ENCODE measurements at regions not wholly inside any gene's neighbourhood (a gene's known extent, or its start where the extent isn't known, plus 50 kb on each side); places are given as distances from the start of the nearest gene placed in this dataset.

DNA sequence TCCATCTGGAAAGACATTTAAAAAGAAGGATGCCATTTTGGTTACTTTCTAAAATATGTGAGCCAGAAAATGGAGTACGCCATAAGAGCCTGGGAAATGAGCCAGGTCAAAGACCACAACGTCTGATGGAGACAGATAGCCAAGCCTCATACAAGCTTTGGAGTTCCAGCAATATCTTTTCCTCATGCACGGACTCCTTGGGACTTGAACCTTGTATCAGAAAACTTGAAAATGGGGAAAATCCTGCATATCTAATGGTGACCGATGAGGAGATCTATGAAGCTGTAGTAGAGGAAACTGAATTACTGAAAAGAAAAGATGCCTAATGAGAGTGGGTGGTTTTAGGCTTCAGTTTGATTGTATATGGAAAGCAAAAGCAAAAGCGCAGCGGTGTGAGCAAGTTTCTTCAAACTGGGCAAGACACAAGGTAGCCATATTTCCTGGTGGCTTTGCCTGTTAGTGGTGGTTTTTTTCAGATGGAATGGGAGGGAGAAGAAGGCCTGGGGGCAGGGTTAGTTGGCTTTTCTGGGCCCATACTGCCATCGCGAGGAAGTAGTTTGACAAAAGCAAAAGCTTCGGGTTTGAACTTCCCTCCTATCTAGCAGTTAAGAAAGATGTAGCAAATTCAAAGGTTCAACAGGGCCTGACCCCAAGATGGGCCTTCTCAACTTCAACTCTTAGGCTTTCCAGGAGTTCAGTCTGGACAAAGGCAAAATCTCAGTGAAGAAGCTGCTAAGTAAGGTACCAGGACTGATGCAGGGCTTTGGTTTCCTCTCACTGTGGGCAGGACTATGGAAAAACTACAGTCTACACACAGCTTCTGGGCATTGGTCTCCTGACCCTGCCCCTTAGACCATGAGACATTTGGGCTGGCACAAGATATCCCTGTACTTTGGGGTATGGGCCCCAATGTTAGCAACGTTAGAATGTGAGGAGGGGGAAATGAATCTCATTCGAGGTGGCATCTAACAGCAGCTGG lies 210.0 kb upstream of the STK26 start:
- DNase-seq = peak in 2 of 4 donors; percentile 79 to 83

DNA sequence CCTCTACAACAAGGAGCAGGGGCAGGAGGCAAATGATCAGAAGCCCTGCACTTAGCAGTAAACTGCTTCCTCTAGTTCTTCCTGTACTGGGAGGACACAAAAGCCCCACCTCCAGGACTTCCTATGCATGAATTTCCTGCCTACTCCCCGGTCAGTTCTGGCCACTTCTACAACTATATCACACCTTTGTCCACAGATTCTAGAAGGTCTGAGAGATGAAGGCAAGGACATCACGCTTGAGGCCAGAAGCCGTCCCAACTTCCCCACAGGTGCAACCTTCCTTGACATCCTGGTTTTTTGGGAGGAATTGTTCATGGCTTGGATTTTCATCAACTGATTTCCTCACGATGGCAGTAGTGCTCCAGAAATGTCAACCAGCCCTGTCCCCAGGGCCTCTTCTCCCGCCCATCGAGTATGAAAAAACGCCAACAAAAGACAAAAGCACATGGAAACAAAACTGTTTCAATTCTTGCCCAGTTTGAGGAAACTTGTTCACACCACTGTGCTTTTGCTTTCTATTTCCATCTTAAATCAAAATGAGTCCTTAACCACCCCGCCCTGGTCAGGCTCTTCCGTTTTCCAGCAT lies 206.5 kb upstream of the STK26 start:
- TF ChIP-seq, protein P1, sequence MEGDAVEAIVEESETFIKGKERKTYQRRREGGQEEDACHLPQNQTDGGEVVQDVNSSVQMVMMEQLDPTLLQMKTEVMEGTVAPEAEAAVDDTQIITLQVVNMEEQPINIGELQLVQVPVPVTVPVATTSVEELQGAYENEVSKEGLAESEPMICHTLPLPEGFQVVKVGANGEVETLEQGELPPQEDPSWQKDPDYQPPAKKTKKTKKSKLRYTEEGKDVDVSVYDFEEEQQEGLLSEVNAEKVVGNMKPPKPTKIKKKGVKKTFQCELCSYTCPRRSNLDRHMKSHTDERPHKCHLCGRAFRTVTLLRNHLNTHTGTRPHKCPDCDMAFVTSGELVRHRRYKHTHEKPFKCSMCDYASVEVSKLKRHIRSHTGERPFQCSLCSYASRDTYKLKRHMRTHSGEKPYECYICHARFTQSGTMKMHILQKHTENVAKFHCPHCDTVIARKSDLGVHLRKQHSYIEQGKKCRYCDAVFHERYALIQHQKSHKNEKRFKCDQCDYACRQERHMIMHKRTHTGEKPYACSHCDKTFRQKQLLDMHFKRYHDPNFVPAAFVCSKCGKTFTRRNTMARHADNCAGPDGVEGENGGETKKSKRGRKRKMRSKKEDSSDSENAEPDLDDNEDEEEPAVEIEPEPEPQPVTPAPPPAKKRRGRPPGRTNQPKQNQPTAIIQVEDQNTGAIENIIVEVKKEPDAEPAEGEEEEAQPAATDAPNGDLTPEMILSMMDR (IDR thresholded peaks at IDR 0.05) = peak in 1 of 2 donors; percentile 37
- Histone ChIP-seq H3K27ac (peak overlapping the region; percentile 60 to 68), H3K27me3 (no peaks in the 10 kb centered on the region), H3K9me3 (no peaks in the 10 kb centered on the region), H3K36me3 (no peaks in the 10 kb centered on the region), H3K4me3 (peak overlapping the region; percentile 20 to 21), H3K4me1 (no peaks in the 10 kb centered on the region)
- DNase-seq (peak in 2 of 4 donors; percentile 75 to 88), ATAC-seq (peak; percentile 86)
- intact Hi-C loops (cut with DNase I) = no loop called here

More for the DNA sequence above, 210.0 kb upstream of the STK26 start:
- Histone ChIP-seq H3K4me3 (peak overlapping the region; percentile 19 to 27), H3K4me1 (no peaks in the 10 kb centered on the region), H3K27ac (peak overlapping the region; percentile 80 to 81), H3K36me3 (no peaks in the 10 kb centered on the region), H3K9me3 (no peaks in the 10 kb centered on the region), H3K27me3 (peaks cover 0 to 3% of the 10 kb centered on the region in 2 donors)
- intact Hi-C loops (cut with DNase I) = no loop called here
- ATAC-seq = peak; percentile 95
- TF ChIP-seq, protein P1 (IDR thresholded peaks at IDR 0.05) = peak; percentile 16 to 19

DNA sequence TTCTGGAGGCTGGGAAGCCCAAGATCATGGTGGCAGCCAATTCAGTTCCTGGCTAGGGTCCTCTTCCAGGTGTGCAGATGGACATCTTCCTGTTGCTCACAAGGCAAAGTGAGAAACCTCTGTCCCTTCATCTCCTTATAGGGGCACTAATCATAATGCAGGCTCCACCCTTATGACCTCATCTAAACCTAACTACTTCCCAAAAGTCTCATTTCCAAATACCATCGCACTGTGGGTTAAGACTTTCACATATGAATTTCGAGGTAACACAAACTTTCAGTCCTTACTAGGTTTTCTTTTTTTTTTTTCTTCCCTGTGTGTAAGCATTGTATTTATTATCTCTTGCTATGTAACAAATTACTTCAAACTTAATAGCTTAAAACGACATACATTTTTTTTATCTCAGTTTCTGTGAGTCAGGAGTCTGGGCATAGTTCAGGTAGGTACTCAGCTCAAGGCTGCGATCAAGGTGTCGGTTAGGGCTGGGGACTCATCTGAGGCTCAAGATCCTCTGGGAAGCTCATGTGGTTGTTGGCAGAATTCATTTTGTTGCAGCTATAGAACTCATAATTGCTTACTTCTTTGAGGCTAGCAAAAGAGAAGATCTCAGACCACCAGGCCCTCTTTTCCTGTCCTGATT lies 204.7 kb upstream of the STK26 start:
- no peaks in the 10 kb centered on the region for H3K27me3 ChIP-seq
- no peak overlapping the region for H3K27ac ChIP-seq
- intact Hi-C loops (cut with DNase I) = no loop called here
- no peaks in the 10 kb centered on the region for H3K36me3 ChIP-seq
- no peak overlapping the region for H3K4me3 ChIP-seq
- no peaks in the 10 kb centered on the region for H3K9me3 ChIP-seq
- peaks cover 0 to 3% of the 10 kb centered on the region in 2 donors for H3K4me1 ChIP-seq
- TF ChIP-seq, protein P1 (IDR thresholded peaks at IDR 0.05) = no peak
- DNase-seq (no peak), ATAC-seq (no peak)

DNA sequence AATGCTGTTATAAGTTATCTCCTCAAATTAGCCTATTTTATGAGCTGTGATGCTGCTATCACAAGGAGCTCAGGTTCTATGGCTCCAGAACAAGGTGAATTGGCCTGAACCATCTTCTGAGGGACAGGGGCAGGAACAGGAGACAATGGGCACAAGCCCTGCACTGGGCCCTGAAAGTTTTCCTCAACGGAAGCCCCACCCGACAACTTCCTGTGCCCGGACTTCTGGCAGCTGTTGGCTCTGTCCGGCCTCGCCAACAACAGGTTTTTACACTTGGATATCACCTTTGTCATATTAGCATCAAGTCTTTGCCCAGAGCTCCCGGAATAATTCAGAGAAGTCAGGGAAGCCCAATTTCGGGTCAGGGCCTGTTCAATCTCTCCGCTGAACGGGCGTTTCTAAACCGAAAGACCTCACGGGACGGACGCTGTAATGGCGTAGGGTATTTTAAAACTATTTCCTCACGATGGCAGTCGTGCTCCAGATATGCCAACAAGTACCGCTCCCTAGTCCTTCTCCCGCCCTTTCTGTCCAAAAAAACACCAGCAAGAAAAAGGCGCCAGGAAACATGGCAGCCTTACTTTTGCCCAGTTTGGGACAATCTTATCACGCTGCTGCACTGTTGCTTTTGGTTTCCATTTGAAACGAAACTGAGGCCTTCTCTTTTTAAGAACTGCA lies 201.0 kb upstream of the STK26 start:
- TF ChIP-seq, protein P1 (IDR thresholded peaks at IDR 0.05) = peak in 1 of 2 donors; percentile 18
- intact Hi-C loops (cut with DNase I) = no loop called here
- ATAC-seq (peak; percentile 99), DNase-seq (peak in 2 of 4 donors; percentile 68 to 90)
- Histone ChIP-seq H3K27ac (peak overlapping the region; percentile 41 to 65), H3K9me3 (no peaks in the 10 kb centered on the region), H3K36me3 (no peaks in the 10 kb centered on the region), H3K4me1 (peaks cover 0 to 3% of the 10 kb centered on the region in 2 donors), H3K4me3 (peak overlapping the region in 1 of 2 donors; percentile 26), H3K27me3 (no peaks in the 10 kb centered on the region)
